Stimulated activated CD4-positive, alpha-beta T cell treated with anti-CD3 and anti-CD28 coated beads, Interleukin-4, amount 100 ng/mL, for 4 hours (primary cell): ENCODE measurements at regions not wholly inside any gene's neighbourhood (a gene's known extent, or its start where the extent isn't known, plus 50 kb on each side); places are given as distances from the start of the nearest gene placed in this dataset.

ENCODE experiments used
- DNase-seq, 2 experiments: peaks; one replicate each; pipeline ENCODE4 v3.0.0-alpha.2; 2020

GRCh38 chr2:120596191-120596811 is 139.4 kb upstream of the GLI2 start:
- no peak for DNase-seq

- DNase-seq = no peak
These were observed 138.6 kb upstream of the GLI2 start for GRCh38 chr2:120596990-120597594.

DNA sequence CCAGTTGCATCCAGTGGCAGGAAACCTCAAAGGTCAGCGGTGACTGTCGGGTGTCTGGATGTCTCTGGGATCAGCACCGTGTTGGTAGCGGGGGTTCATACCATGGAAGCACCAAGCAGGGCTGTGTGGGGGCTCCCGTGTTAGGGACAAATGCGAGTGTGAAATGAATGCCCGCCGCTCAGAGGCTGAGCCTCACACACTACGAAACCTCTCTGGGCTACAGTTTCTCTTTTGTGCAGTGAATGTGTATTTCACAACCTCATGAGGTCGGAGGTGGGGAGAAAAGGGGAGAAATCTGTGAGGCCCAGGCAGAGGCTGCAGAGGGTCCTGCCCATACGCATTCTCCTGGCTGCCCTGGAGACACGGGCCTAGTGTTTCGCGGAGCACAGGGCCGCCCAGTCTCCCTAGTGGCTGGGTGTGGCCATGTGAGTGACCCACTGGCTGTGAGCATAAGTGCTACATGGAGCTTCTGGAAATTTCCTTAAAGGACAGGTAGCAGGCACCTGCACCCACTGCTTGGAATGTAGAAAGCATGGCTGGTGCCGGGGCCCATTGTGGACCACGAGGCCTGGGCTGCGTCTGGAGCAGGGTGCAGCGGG is 138.0 kb upstream of the GLI2 start:
- DNase-seq = no peak

DNA sequence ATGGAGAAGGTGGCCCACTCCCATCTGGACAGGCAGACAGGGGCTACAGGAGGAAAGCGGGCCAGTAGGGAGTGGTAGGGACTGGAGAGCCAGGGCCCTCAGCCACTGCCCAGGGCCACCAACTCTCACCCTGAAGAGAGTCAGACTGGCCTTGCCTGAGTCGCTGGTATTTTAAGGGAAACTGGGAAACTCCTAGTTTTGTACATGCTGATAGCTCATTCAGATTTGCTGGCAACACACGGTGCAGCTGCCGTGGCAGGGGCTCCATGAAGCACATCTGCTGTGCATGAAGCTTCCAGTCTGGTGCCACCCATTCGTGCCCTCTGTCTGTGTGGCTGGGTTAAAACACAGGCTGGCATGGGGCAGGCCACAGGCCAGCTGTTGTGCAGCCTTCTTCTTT is 137.3 kb upstream of the GLI2 start:
- no peak for DNase-seq

GRCh38 chr2:120599072-120599471 is 136.6 kb upstream of the GLI2 start:
- no peak for DNase-seq

- no peak for DNase-seq
These were observed 136.0 kb upstream of the GLI2 start for GRCh38 chr2:120599656-120600055.

GRCh38 chr2:120600335-120600734 is 135.3 kb upstream of the GLI2 start:
- no peak for DNase-seq

DNA sequence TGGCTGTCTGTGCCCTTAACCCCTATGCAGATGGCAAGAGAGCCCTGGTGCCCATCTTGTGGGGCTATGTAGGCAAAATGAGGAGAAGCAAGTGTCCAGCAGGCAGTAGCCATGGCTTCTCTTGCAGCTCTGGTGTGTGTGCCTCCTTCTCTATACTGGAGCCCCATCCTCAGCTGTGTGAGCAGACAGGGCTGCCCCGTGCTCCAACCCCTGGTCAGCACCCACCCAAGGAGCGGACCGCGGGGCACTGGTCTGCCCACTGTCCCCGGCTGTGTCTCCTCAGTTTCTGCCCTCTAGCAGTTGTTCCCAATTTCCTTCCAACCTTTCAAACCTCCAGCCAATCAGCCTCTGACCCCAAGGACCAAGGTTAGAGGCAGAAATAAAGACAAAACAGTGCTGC is 134.9 kb upstream of the GLI2 start:
- no peak for DNase-seq

DNA sequence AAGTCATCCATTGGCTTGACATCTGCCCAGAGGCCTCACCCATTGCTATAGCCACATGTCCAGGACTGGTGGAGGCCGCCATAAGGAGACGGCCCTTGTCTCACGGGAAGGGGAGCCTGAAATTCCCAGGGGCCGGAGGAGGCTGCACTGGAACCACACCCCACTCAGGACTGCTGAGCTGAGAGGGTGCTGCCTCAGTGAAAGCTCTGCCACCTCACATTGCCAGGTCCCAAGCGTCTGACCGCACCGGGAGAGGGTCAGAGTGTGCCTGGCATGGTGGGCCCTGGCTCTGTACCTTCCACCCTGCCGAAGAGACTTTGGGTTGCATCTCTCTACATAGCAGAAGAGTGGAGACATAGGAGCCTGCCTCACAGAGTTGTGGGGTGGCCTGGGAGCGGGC is 134.1 kb upstream of the GLI2 start:
- no peak for DNase-seq

DNA sequence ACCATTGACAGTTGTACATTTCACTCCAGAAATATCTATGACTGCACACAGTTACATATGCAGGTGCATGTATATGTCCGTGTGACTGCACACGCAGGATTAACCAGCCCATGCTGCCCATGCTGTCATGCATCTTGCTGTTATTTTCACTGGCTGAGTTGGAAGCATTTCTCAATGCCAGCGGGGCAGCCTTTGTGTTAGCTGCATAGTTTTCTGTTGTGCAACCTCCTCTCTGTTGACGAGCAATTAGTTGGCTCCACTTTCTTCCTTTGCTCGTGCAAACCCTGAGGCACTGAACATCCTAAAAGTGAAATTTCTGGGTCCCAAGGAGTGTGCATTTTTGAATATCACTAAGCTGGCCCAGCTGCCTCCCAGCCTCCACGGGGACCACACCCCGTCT is 133.4 kb upstream of the GLI2 start:
- no peak for DNase-seq

- DNase-seq = no peak
These were observed 130.9 kb upstream of the GLI2 start for GRCh38 chr2:120604767-120605166.

- DNase-seq = no peak
These were observed 130.3 kb upstream of the GLI2 start for GRCh38 chr2:120605231-120605935.

GRCh38 chr2:120606280-120606679 is 129.4 kb upstream of the GLI2 start:
- no peak for DNase-seq

DNA sequence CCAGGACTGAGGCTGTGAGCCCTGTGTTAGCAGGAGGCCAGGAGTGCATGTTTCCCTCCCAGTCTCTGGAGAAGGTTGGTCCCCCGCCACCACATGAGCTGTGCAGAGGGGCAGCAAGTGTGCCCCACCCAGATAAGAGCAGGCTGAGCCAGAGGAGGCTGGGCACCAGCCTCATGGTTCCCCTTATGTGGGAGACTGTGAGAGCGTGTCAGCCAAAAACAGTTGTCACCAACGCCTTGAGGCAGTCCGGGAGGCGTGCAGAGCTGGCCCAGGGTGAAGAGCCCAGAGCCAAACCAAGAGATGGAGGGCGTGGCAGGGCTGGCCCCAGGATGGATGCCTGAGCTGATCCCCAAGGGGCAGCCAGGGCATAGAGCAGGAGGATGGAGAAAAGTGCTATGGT is 128.7 kb upstream of the GLI2 start:
- DNase-seq = no peak

DNA sequence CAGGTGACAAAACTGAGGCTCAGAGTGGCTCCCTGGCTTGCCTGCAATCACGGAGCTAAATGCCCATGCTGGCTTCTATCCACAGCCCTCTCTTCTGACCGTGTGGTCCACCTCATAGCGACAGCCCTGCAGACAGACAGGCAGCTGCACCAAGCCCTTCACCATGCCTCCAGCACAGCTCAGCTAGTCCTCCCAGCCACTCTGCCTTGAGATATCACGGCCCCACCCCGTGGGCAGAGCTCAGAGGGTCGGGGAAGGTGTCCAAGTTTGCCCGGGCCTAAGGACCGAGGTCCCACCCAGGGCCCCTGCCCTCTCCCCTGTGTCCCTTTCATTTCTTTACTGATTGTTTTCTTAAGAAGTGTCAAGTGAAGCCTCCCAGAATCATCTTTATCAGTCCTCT is 128.2 kb upstream of the GLI2 start:
- DNase-seq = no peak

DNA sequence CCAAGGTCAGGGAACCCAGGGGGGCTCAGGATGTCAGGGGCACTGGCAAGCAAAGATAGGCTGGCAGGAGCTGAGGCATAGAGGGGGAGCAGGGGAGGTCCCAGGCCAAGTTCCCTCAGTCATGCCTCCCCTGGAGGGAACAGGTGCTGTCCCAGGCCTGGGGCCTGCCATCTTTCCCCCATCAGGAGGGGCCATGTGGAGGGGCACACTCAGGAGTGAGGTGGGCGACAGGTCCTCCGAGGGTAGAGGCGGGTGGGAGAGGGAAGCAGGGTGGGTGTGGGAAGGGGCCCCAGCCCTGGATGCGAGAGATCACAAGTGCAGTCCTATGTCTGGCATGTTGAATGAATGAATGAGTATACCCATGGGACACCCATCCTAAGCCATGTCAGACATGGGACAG is 127.7 kb upstream of the GLI2 start:
- no peak for DNase-seq

DNA sequence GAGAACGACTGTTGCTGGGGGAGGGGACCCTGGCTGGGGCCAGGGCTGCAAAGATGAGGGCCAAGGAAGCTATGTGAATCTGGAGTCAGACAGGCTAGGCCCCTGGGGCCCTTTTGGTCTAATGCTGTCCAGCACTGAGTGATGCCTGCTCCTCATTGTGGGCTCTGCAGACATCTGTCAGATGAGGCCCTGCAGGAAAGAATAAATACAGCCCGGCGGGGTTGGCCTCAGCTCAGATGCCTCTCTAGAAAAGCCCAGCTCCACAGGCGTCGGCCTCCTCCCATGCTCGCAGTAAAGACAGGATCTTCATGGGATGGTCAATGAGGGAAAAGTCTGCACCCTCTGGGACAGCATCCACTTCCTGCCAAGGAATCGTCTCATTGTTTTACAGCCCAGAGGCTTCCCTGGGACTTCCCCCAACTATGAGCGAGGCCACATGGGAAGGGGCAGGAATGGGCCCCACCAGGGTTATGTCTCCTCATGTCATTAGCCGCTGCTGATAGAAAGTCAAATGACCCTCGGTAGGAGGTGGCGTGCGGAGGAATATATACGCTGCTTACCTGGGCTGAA is 125.8 kb upstream of the GLI2 start:
- no peak for DNase-seq

DNA sequence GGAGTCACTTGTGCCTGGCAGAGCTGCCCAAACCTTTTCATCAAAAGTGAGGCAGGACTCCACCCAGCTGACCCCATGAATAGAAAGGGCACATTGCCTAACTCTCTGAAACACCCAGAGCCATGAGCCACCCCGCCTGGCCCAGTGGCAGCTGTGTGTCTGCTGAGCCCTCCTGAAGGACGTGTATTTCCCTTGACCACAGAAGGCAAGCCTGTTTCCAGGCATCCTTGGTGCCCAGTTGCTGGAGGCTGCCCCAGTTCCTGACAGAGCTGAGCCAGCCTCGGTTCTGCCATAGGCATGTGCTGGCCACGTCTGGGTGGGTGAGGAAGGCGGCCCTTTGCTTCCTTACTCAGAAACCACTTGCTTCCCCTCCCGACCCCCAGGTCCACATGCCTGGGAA is 124.7 kb upstream of the GLI2 start:
- no peak for DNase-seq

DNA sequence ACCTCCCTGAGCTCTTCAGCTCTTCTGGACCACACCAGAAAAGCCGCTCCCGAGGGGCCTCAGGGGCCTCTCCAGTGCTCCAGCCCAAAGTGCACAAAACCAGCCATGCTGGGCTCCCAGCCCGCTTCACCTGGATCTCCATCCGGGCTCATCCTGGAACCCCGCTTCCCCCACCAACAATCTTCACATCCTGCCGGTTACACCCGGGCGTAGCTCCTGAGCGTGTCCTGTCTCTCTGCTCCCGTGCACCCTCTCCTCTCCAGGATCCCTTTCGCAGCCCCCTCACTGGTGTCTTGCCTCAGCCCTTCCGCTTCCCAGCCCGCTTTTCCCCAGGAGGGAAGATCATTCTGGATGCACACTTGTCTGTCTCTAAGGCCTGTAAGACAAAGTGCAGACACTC is 123.7 kb upstream of the GLI2 start:
- DNase-seq = no peak

- DNase-seq = no peak
These were observed 123.2 kb upstream of the GLI2 start for GRCh38 chr2:120612471-120612870.

DNA sequence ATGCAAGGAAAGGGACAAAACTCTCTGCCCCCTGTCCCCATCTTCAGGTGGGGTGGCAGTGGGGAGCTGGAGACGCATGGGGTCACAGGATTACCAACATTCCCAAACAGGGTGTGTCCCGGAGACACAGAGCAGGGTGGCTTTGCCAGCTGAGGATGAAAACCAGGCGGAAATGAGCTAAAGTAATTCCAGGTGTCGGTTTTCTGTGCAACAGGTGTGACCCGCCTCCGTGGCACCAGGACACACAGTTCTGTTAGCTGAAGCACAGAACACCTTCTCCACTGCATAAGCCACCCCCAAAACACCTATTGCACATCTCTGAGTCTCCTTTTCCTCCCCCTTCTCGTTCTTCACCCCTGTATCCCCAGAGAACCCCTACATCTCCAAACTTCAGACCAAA is 122.7 kb upstream of the GLI2 start:
- no peak for DNase-seq

DNA sequence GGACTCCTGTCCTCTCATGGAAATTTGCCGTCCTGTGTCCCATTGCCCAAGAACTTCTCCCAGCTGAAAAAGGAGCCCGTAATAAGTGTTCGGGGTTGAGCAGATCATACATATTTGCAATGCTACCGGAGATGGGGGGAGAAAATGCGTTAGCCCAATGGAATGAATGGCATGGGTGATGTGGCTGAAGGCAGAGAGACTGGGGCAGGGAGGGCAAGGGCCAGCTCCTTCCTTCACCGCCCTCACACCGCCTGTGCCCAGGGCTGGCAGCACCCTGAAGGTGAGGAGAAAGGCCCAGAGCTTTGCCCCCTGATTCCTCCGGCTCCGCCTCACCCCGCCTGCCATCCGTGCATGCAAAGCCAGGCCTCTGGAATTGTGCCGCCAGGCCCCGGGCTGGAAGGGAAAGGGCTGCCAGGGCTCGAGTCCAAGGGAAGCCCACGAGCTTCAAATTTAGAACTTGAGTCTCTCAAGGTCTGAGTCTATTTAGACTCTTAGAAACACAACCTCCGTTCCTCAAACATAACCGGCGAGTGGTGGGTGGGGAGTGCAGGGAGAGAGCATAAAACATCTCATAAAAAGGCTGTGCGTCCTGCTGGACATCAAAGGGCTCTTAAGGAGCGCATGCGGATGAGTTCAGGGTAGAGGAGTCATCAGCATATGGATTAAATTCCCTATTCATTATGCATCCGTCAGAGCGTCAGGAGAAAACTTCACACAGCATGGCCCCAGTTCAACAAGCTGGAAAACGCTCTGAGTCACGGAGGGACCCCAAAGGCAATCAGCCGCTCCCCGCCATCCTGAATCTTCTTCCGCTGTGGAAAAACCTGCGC is 121.7 kb upstream of the GLI2 start:
- DNase-seq = no peak

- no peak for DNase-seq
These were observed 120.8 kb upstream of the GLI2 start for GRCh38 chr2:120614901-120615300.
